Activated naive CD4-positive, alpha-beta T cell treated with anti-CD3 and anti-CD28 coated beads, Interleukin-2, amount 10 ng/mL, durations not matched to agents 7 days and 5 days (primary cell): ENCODE measurements at regions not wholly inside any gene's neighbourhood (a gene's known extent, or its start where the extent isn't known, plus 50 kb on each side); places are given as distances from the start of the nearest gene placed in this dataset.
A peak's percentile ranks its signal among the peaks of the same experiment; 100 is the strongest.

ENCODE experiments used
- CTCF ChIA-PET: fragments of 350-600 bp; sonication (Branson Sonifier 250); formaldehyde crosslinking; loops from one replicate; lab custom pipeline; 2021; ENCODE audit warnings: antibody characterized with exemption; lab: Charles Lee
- DNase-seq: peaks from one replicate; pipeline ENCODE4 v3.0.0-alpha.2; 2020
- H3K27ac Mint-ChIP-seq: one replicate; pipeline ENCODE4 v1.8.0; 2021; ENCODE audit warnings: mild to moderate bottlenecking, moderate library complexity, mixed read lengths
- H3K27me3 Mint-ChIP-seq: one replicate; pipeline ENCODE4 v1.8.0; 2021; ENCODE audit warnings: mild to moderate bottlenecking, mixed read lengths
- H3K36me3 Mint-ChIP-seq: one replicate; pipeline ENCODE4 v1.8.0; 2021; ENCODE audit warnings: mixed read lengths
- H3K4me1 Mint-ChIP-seq: one replicate; pipeline ENCODE4 v1.8.0; 2021; ENCODE audit warnings: mixed read lengths
- H3K4me3 Mint-ChIP-seq: one replicate; pipeline ENCODE4 v1.8.0; 2021; ENCODE audit warnings: mild to moderate bottlenecking, moderate library complexity, mixed read lengths
- H3K9me3 Mint-ChIP-seq: one replicate; pipeline ENCODE4 v1.8.0; 2021; ENCODE audit warnings: mixed read lengths

- no peak overlapping the region for H3K27ac Mint-ChIP-seq
- H3K36me3 Mint-ChIP-seq = no peaks in the 10 kb centered on the region
- H3K4me1 Mint-ChIP-seq = no peaks in the 10 kb centered on the region
- CTCF ChIA-PET = no interaction called here
- DNase-seq = no peak
- H3K27me3 Mint-ChIP-seq = no peaks in the 10 kb centered on the region
- no peak overlapping the region for H3K4me3 Mint-ChIP-seq
- H3K9me3 Mint-ChIP-seq = no peaks in the 10 kb centered on the region
Measured at GRCh38 chr3:41095702-41096101, 103.6 kb upstream of the CTNNB1 start.

- H3K4me1 Mint-ChIP-seq = no peaks in the 10 kb centered on the region
- CTCF ChIA-PET = no interaction called here
- H3K36me3 Mint-ChIP-seq = no peaks in the 10 kb centered on the region
- DNase-seq = no peak
- H3K27me3 Mint-ChIP-seq = no peaks in the 10 kb centered on the region
- H3K27ac Mint-ChIP-seq = no peak overlapping the region
- no peaks in the 10 kb centered on the region for H3K9me3 Mint-ChIP-seq
- no peak overlapping the region for H3K4me3 Mint-ChIP-seq
Measured at GRCh38 chr3:41097896-41098496, 101.3 kb upstream of the CTNNB1 start.

DNA sequence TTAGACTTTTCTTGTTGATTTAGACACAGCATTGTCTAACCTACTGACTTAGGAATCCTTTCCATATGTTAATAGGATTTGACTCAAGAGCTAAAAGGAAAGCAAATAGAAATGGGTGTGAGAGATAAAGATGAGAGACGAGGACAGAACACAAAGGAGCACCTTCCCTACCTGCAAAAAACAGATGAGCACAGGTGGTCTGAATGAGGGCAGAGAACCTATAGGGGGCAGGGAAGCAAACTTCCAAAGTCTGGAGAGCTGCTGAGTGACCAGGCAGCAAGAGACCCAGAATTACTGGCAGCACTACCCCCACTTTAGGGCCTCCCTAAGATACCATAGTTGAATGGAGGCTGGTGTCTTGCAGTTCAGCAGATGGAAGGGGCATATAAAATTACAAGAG is 98.1 kb upstream of the CTNNB1 start:
- no peak for DNase-seq
- Mint-ChIP-seq H3K4me3 (no peak overlapping the region), H3K4me1 (no peaks in the 10 kb centered on the region), H3K27me3 (no peaks in the 10 kb centered on the region), H3K9me3 (no peaks in the 10 kb centered on the region), H3K27ac (no peak overlapping the region), H3K36me3 (no peaks in the 10 kb centered on the region)
- CTCF ChIA-PET = no interaction called here

- CTCF ChIA-PET = no interaction called here
- H3K9me3 Mint-ChIP-seq = no peaks in the 10 kb centered on the region
- no peaks in the 10 kb centered on the region for H3K27me3 Mint-ChIP-seq
- H3K4me1 Mint-ChIP-seq = no peaks in the 10 kb centered on the region
- H3K4me3 Mint-ChIP-seq = no peak overlapping the region
- no peak for DNase-seq
- H3K27ac Mint-ChIP-seq = no peak overlapping the region
- no peaks in the 10 kb centered on the region for H3K36me3 Mint-ChIP-seq
Measured at GRCh38 chr3:41102053-41102556, 97.2 kb upstream of the CTNNB1 start.

DNA sequence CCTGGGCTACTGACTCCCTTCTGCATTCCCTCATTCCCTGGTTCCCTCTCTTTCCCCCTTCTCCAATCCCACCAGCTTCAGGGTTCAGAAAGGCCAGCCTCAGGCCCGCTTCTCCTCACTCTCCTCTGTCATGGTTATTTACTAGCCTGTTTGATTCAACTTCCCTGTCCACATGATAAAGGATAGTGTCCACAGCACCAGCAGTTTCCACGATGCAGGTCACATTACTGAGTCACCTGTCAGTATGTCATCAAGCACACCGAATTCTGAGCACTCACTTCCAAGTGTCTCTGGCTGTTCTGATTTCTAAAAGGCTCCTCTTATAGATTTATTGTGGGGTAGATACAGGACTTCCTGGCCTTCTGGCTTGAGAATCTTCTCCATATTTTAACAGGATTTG is 96.6 kb upstream of the CTNNB1 start:
- Mint-ChIP-seq H3K27ac (no peak overlapping the region), H3K4me3 (no peak overlapping the region), H3K4me1 (no peaks in the 10 kb centered on the region), H3K36me3 (no peaks in the 10 kb centered on the region), H3K27me3 (no peaks in the 10 kb centered on the region), H3K9me3 (no peaks in the 10 kb centered on the region)
- CTCF ChIA-PET = no interaction called here
- no peak for DNase-seq

DNA sequence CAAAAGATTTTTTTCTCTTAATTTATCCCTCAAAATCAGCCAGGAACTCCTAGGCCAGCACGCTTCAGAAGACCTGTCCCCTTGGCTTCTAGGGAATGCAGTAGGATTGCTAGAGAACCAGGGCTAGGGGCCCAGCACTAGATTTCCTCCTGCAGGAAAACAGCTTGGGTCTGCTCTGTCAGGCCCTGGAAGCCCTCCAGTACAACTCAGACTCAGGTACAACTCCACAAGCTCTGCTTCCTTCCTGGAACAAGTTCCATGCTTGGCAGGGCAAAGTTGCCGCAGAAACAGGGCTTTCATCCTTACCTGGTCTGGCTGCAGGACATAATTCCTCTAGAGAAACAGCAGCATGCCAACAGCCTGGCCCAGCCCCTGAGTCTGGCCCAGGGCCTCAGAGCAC is 96.1 kb upstream of the CTNNB1 start:
- H3K4me3 Mint-ChIP-seq = no peak overlapping the region
- H3K36me3 Mint-ChIP-seq = no peaks in the 10 kb centered on the region
- H3K9me3 Mint-ChIP-seq = no peaks in the 10 kb centered on the region
- no peaks in the 10 kb centered on the region for H3K27me3 Mint-ChIP-seq
- DNase-seq = no peak
- no peaks in the 10 kb centered on the region for H3K4me1 Mint-ChIP-seq
- CTCF ChIA-PET = no interaction called here
- no peak overlapping the region for H3K27ac Mint-ChIP-seq

GRCh38 chr3:41104147-41104546 is 95.2 kb upstream of the CTNNB1 start:
- Mint-ChIP-seq H3K27me3 (no peaks in the 10 kb centered on the region), H3K36me3 (no peaks in the 10 kb centered on the region), H3K4me3 (no peak overlapping the region), H3K9me3 (no peaks in the 10 kb centered on the region), H3K27ac (no peak overlapping the region), H3K4me1 (no peaks in the 10 kb centered on the region)
- no peak for DNase-seq
- CTCF ChIA-PET = no interaction called here

GRCh38 chr3:41106691-41107090 is 92.6 kb upstream of the CTNNB1 start:
- H3K36me3 Mint-ChIP-seq = no peaks in the 10 kb centered on the region
- H3K4me1 Mint-ChIP-seq = no peaks in the 10 kb centered on the region
- no peak overlapping the region for H3K4me3 Mint-ChIP-seq
- H3K27ac Mint-ChIP-seq = no peak overlapping the region
- peaks cover 5% of the 10 kb centered on the region for H3K27me3 Mint-ChIP-seq
- DNase-seq = no peak
- CTCF ChIA-PET = no interaction called here
- no peaks in the 10 kb centered on the region for H3K9me3 Mint-ChIP-seq

- DNase-seq = no peak
- no peak overlapping the region for H3K27ac Mint-ChIP-seq
- CTCF ChIA-PET = no interaction called here
- no peaks in the 10 kb centered on the region for H3K9me3 Mint-ChIP-seq
- no peaks in the 10 kb centered on the region for H3K4me1 Mint-ChIP-seq
- H3K36me3 Mint-ChIP-seq = no peaks in the 10 kb centered on the region
- H3K27me3 Mint-ChIP-seq = peaks cover 5% of the 10 kb centered on the region
- no peak overlapping the region for H3K4me3 Mint-ChIP-seq
Measured at GRCh38 chr3:41111011-41111410, 88.3 kb upstream of the CTNNB1 start.

- no peaks in the 10 kb centered on the region for H3K9me3 Mint-ChIP-seq
- no peak overlapping the region for H3K27ac Mint-ChIP-seq
- H3K4me1 Mint-ChIP-seq = peaks cover 12% of the 10 kb centered on the region
- no peak overlapping the region for H3K4me3 Mint-ChIP-seq
- H3K36me3 Mint-ChIP-seq = no peaks in the 10 kb centered on the region
- H3K27me3 Mint-ChIP-seq = peaks cover 5% of the 10 kb centered on the region
- CTCF ChIA-PET = no interaction called here
- no peak for DNase-seq
Measured at GRCh38 chr3:41112466-41112865, 86.8 kb upstream of the CTNNB1 start.

DNA sequence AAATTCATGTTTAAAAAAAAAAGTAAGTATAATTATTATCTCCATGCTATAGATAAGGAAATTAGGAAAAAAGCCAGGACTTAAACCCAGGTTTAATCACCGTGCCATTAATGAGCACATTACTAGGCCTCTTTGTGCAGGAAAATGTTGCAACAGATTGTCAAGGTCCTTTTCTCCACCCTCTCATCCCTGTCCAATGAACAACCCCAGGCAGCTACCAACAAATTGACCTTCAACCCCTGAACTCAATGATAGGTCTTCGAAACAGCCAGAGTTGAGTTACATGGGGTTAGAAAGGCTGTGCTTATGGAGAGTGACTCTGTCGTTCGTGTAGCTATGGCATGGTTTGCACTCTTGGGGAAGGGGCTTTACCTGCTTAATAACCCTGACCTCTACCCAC is 84.2 kb upstream of the CTNNB1 start:
- Mint-ChIP-seq H3K4me1 (peaks cover 29% of the 10 kb centered on the region), H3K9me3 (no peaks in the 10 kb centered on the region), H3K27ac (no peak overlapping the region), H3K4me3 (no peak overlapping the region), H3K36me3 (no peaks in the 10 kb centered on the region), H3K27me3 (peaks cover 5% of the 10 kb centered on the region)
- CTCF ChIA-PET = no interaction called here
- DNase-seq = no peak

DNA sequence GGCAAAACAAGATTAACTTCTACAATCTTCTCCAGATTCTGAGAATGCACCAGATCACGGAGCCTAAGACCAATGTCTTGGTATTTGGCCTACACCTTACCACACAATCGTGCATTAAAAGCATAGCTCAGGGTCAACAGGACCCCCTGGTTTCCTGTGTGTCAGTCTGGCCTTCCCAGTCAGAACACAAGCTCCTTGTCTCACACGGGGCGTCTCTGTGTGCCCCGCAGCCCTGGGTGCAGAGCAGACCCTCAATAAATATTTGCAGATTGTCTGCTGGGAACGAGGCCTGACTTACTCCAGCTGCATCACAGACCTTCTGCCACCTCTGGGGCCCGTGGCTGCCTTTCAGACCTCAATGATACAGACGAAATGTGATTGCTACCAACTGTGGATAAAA is 82.5 kb upstream of the CTNNB1 start:
- no peak for DNase-seq
- peaks cover 29% of the 10 kb centered on the region for H3K4me1 Mint-ChIP-seq
- H3K27ac Mint-ChIP-seq = peak overlapping the region; percentile 81
- H3K36me3 Mint-ChIP-seq = no peaks in the 10 kb centered on the region
- peaks cover 4% of the 10 kb centered on the region for H3K27me3 Mint-ChIP-seq
- CTCF ChIA-PET = interaction anchor here (1.3 kb wide), 1 partner anchor 74 kb away, joined by 3 read pairs; no protein-coding TSS in a partner anchor
- no peak overlapping the region for H3K4me3 Mint-ChIP-seq
- no peaks in the 10 kb centered on the region for H3K9me3 Mint-ChIP-seq

GRCh38 chr3:41117398-41117870 is 81.9 kb upstream of the CTNNB1 start:
- Mint-ChIP-seq H3K4me1 (peaks cover 29% of the 10 kb centered on the region), H3K9me3 (no peaks in the 10 kb centered on the region), H3K4me3 (peak overlapping the region; percentile 20), H3K27me3 (peaks cover 4% of the 10 kb centered on the region), H3K36me3 (no peaks in the 10 kb centered on the region), H3K27ac (peak overlapping the region; percentile 81)
- peak; percentile 88 for DNase-seq
- CTCF ChIA-PET = no interaction called here

DNA sequence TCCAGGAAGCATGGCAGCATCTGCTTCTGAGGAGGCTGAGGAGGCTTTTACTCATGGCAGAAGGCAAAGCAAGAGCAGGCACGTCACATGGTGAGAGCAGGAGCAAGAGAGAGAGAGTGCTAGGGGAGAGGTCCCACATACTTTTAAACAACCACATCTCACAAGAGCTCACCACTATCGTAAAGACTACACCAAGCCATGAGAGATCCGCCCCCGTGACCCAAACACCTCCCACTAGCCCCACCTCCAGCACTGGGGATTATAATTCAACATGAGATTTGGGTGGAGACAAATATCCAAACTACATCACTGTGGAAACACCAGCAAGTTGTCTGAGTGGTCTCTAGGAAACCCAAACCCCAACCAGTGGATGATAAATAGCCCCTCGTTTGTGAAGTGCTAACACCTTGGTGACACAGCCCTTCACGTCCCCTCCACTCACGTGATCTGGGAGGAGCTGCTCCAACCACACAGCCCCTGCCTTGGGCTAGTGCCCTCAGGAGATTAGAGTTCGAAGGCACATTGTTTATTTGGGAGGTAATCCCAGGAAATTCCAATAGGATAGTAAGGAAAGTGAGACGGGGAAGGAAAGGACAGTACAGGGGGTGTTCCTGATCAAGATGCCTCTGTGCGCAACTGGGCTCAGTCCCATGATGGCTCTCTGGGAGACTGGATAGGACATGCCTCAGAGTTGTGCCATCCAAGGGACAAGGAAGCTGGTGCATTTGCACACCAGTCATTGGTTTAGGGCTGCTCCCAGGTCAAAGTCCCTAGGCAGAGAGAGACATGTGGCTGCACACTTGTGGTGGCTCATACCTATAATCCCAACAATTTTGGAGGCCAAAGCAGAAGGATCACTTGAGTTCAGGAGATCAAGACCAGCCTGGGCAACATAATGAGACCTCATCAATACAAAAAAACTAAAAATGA is 80.6 kb upstream of the CTNNB1 start:
- no peak overlapping the region for H3K4me3 Mint-ChIP-seq
- no peaks in the 10 kb centered on the region for H3K36me3 Mint-ChIP-seq
- H3K4me1 Mint-ChIP-seq = peaks cover 29% of the 10 kb centered on the region
- DNase-seq = no peak
- no peaks in the 10 kb centered on the region for H3K9me3 Mint-ChIP-seq
- CTCF ChIA-PET = interaction anchor here (0.6 kb wide), 1 partner anchor 764 kb away, joined by 3 read pairs; no protein-coding TSS in a partner anchor
- no peak overlapping the region for H3K27ac Mint-ChIP-seq
- H3K27me3 Mint-ChIP-seq = peaks cover 4% of the 10 kb centered on the region

DNA sequence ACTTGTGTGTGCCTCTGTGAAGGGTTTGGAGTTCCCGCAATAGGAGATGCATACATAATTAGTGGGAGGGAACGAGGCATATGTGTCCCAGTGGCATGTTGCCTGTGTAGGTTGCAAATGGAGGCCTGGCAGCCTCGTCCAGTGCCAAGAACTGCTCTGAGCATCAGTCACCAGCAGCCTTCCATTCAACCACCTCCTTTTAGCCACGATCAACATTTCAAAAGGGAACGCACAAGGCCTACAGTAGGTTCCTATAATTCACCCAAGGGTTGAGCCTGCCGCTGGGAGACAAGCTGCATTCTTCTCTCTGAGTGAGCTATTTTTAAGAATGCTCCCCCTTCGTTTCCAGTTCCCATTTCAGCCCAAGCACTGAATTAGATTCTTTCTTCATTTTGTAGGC is 78.8 kb upstream of the CTNNB1 start:
- peaks cover 4% of the 10 kb centered on the region for H3K27me3 Mint-ChIP-seq
- peaks cover 3% of the 10 kb centered on the region for H3K9me3 Mint-ChIP-seq
- CTCF ChIA-PET = no interaction called here
- no peak for DNase-seq
- no peaks in the 10 kb centered on the region for H3K36me3 Mint-ChIP-seq
- peaks cover 29% of the 10 kb centered on the region for H3K4me1 Mint-ChIP-seq
- no peak overlapping the region for H3K4me3 Mint-ChIP-seq
- no peak overlapping the region for H3K27ac Mint-ChIP-seq
